ENCODE measurements at regions not wholly inside any gene's neighbourhood (a gene's known extent, or its start where the extent isn't known, plus 50 kb on each side); places are given as distances from the start of the nearest gene placed in this dataset.

DNA sequence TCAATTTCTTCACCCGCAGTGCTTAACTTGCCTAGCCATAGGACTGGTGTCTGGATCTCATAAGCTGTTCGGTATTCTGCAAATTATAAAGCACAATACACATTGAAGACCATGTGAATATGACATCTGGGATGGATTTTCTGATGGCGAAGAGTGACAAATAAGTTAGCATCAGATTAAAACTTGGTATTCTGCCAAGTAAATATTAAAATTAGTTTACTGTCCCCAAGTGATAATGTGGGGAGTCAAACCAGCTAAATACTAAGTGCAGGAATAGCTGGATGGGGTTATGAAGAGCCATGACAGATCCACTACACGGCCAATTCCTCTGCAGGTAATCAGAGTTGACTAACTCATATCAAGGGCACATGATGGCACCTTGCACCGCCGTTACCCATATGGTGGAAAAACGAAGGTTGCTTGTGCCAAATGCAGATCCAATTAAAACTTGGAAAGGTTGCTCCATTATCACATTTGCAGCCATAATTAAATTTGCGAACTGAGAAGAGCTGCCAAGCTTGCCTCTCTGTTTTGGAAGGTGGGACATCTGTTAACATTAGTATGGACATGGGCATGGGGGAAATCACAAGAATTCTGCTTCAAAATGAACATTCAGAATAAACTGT is 114.9 kb upstream of the TOM1L1 start:
- Histone ChIP-seq H3K27me3 (ENCODE audit: control insufficient read depth, insufficient read depth, low read length) (no peaks in the 10 kb centered on the region), H3K36me3 (ENCODE audit: control insufficient read depth, insufficient read depth, low read length) (no peaks in the 10 kb centered on the region), H3K4me3 (ENCODE audit: low read depth, low read length) (no peak overlapping the region)
- FAIRE-seq = no peak
- no peak for DNase-seq (ENCODE audit: low read depth)
- TF ChIP-seq, protein P1, sequence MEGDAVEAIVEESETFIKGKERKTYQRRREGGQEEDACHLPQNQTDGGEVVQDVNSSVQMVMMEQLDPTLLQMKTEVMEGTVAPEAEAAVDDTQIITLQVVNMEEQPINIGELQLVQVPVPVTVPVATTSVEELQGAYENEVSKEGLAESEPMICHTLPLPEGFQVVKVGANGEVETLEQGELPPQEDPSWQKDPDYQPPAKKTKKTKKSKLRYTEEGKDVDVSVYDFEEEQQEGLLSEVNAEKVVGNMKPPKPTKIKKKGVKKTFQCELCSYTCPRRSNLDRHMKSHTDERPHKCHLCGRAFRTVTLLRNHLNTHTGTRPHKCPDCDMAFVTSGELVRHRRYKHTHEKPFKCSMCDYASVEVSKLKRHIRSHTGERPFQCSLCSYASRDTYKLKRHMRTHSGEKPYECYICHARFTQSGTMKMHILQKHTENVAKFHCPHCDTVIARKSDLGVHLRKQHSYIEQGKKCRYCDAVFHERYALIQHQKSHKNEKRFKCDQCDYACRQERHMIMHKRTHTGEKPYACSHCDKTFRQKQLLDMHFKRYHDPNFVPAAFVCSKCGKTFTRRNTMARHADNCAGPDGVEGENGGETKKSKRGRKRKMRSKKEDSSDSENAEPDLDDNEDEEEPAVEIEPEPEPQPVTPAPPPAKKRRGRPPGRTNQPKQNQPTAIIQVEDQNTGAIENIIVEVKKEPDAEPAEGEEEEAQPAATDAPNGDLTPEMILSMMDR (IDR thresholded peaks at IDR 0.05; ENCODE audit: insufficient read depth, low read length, severe bottlenecking) = no peak

DNA sequence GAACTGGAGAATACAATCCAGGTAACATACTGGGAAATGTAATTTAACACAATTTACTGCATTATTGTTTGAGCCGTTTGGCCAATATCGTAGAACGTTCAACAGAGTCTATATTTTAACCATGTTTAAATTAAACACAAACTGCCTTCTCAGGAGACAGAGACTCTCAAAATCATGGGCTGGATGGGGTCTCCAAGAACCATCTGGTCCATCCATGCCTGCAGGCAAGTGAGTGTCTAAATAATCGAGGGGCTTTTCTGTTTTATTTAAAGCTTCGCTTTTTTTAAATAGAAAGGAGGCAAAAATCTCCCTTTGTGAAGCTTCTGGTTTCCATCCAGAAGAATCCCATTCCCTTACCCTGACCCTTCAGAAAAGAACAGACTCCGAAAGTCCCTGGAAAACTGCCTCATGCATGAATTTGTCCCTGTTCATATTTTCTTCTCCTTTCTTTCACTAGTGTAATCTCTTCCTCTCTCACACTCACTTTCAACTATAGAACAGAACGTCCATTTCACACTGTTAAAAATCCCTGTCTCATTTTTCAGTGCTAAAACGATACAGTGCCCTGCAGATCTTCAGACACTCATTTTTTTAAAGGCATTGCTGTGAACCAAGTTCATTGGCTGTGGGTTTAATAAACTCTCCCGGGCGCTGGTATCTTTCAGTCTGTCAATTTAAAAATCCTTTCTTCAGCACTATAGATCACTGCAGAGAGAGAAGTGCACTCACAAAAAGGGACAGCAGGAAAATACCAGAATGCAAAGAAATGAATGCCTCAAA is 111.4 kb upstream of the TOM1L1 start:
- FAIRE-seq (no peak), DNase-seq (ENCODE audit: low read depth) (no peak)
- Histone ChIP-seq H3K27me3 (ENCODE audit: control insufficient read depth, insufficient read depth, low read length) (no peaks in the 10 kb centered on the region), H3K36me3 (ENCODE audit: control insufficient read depth, insufficient read depth, low read length) (no peaks in the 10 kb centered on the region), H3K4me3 (ENCODE audit: low read depth, low read length) (no peak overlapping the region)
- TF ChIP-seq, protein P1 (IDR thresholded peaks at IDR 0.05; ENCODE audit: insufficient read depth, low read length, severe bottlenecking) = no peak

DNA sequence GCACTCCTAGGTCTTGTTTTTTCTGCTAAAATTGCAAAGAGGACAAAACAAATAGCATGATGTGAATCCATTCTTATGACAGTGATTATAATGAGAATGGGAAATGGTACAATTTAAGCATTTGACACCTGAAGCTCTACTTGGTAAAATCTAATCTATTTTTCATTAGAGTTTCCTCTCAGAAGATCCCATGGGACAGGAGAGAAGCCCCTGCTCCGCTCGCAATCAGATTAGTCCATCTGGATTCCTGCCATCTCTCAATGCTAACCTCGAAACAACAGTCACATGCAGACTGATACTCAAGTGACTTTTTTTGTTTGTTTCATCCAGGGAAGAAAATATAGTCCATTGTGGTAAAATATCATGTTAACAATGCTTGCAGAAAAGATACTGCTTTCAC is 107.4 kb upstream of the TOM1L1 start:
- no peak for FAIRE-seq
- H3K4me3 ChIP-seq (ENCODE audit: low read depth, low read length) = no peak overlapping the region
- TF ChIP-seq, protein P1 (IDR thresholded peaks at IDR 0.05; ENCODE audit: insufficient read depth, low read length, severe bottlenecking) = no peak
- DNase-seq (ENCODE audit: low read depth) = no peak
- H3K36me3 ChIP-seq (ENCODE audit: control insufficient read depth, insufficient read depth, low read length) = no peaks in the 10 kb centered on the region
- no peaks in the 10 kb centered on the region for H3K27me3 ChIP-seq (ENCODE audit: control insufficient read depth, insufficient read depth, low read length)

DNA sequence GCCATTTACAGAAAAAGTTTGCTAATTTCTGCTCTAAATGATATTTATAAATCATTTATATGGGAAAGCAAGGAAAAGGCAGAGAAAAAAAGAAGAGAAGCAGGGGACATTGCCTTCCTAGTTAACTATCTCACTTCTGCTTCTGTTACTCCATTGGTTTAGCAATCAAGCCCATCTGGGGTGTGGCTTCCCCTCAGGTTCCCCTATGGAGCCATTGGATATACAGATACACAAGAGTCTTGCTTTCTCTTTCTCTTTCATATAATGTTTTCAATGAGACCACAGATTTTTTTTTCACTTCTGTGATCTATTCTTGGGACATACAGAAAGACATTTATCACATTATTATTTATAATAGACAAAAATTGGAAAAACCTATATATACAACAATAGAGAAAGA is 105.6 kb upstream of the TOM1L1 start:
- Histone ChIP-seq H3K27me3 (ENCODE audit: control insufficient read depth, insufficient read depth, low read length) (no peaks in the 10 kb centered on the region), H3K36me3 (ENCODE audit: control insufficient read depth, insufficient read depth, low read length) (no peaks in the 10 kb centered on the region), H3K4me3 (ENCODE audit: low read depth, low read length) (no peak overlapping the region)
- TF ChIP-seq, protein P1 (IDR thresholded peaks at IDR 0.05; ENCODE audit: insufficient read depth, low read length, severe bottlenecking) = no peak
- DNase-seq (ENCODE audit: low read depth) (no peak), FAIRE-seq (no peak)

DNA sequence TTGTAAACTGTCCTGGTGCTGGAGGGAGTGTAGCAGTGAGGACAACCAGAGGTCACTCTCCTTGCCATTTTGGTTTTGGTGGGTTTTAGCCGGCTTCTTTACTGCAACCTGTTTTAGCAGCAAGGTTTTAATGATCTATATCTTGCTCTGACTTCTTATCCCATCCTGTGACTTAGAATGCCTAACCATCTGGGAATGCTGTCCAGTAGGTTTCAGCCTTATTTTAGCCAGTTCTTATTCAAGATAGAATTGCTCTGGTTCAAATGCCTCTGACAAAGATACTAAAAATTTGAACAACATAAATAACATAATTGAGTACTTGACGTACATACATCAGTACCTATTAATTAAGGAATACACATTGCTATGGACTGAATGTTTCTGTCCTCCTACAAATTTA is 93.3 kb upstream of the TOM1L1 start:
- H3K4me3 ChIP-seq (ENCODE audit: low read depth, low read length) = no peak overlapping the region
- DNase-seq (ENCODE audit: low read depth) = no peak
- H3K36me3 ChIP-seq (ENCODE audit: control insufficient read depth, insufficient read depth, low read length) = no peaks in the 10 kb centered on the region
- no peak for FAIRE-seq
- TF ChIP-seq, protein P1 (IDR thresholded peaks at IDR 0.05; ENCODE audit: insufficient read depth, low read length, severe bottlenecking) = no peak
- H3K27me3 ChIP-seq (ENCODE audit: control insufficient read depth, insufficient read depth, low read length) = no peaks in the 10 kb centered on the region
